Esophagus squamous epithelium (tissue), 5 donors: ENCODE measurements at regions not wholly inside any gene's neighbourhood (a gene's known extent, or its start where the extent isn't known, plus 50 kb on each side); places are given as distances from the start of the nearest gene placed in this dataset.

Experiments used
- DNase-seq: peaks from one replicate; lab custom pipeline; 2025; lab: John Stamatoyannopoulos, UW
- H3K27ac ChIP-seq, 4 donors: fragments of 200-600 bp; sonication (generic); one replicate each; pipeline ENCODE4 v1.5.1; 2016 to 2019; ENCODE audit warnings: mild to moderate bottlenecking in 1 of 4
- H3K27me3 ChIP-seq, 4 donors: fragments of 200-600 bp; sonication (generic); 1 replicate in 3 of 4; 2 replicates in 1 of 4; pipeline versions ENCODE4 v1.5.1 to v1.6.0; 2017 to 2021; ENCODE audit warnings: antibody characterized with exemption in 1 of 4
- H3K36me3 ChIP-seq, 3 donors: fragments of 200-600 bp; sonication (generic); one replicate each; pipeline ENCODE4 v1.5.1; 2016 to 2019
- H3K4me1 ChIP-seq, 3 donors: fragments of 200-600 bp; sonication (generic); one replicate each; pipeline ENCODE4 v1.5.1; 2017 to 2019
- H3K4me3 ChIP-seq, 4 donors: fragments of 200-600 bp; sonication (generic); 1 replicate in 3 of 4; 2 replicates in 1 of 4; pipeline ENCODE4 v1.5.1; 2016 to 2019; ENCODE audit warnings: mild to moderate bottlenecking in 2 of 4, moderate library complexity in 1 of 4
- H3K9me3 ChIP-seq, 3 donors: fragments of 200-600 bp; sonication (generic); one replicate each; pipeline ENCODE4 v1.5.1; 2016 to 2019
- POLR2A ChIP-seq, 4 donors: fragments of 450-650 bp; IDR thresholded peaks; one replicate each; pipeline ENCODE4 v1.6.1; 2017; ENCODE audit warnings: antibody characterized with exemption in 4 of 4, mild to moderate bottlenecking in 4 of 4, moderate library complexity in 3 of 4
- WGBS, 2 donors: methylation state at CpG; one replicate each; pipeline ENCODE4 v1.1.5; 2018; 5-methylcytosine and 5-hydroxymethylcytosine counted together
- intact Hi-C: fragments of 100-400 bp; cut with DNase I; formaldehyde crosslinking; loops from one replicate; pipeline ENCODE4 v1.15.0; 2022
- TF ChIP-seq, protein P1 (sequence below), 6 experiments: fragments of 450-650 bp in 4 of 6; fragments of 200-600 bp in 2 of 6; sonication (generic) in 2 of 6; IDR thresholded peaks; one replicate each; pipeline ENCODE4 v1.5.1; 2016 to 2019; ENCODE audit warnings: antibody characterized with exemption in 6 of 6, mild to moderate bottlenecking in 4 of 6, moderate library complexity in 4 of 6
- donor health status: DM: yes; HTN: yes; CAD: no.

DNA sequence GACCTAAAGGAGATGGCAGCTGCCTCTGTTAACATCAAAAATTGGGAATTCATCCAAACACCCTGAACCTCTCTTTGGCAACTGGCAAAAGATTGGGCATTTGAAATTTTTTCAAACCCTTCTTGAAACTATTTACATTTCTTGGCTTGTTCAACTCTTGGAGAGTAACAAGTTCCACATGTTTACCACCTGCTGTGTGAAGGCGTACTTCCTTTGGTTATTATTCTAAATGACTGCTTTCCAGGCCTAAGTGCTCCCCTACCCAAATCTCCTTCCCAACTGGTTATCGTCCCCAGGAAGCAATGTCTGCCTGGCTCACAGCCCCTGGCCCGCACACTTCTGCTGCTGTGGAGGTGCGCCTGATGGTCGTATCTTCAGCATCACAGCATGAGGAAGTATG lies 422.7 kb downstream of the DMAC1 start:
- WGBS, 2 donors = 76 to 92% methylated on average over 3 to 5 of the region's 5 CpGs
- Histone ChIP-seq H3K27ac (no peak overlapping the region), H3K4me1 (no peaks in the 10 kb centered on the region), H3K36me3 (no peaks in the 10 kb centered on the region), H3K4me3 (no peak overlapping the region), H3K27me3 (no peaks in the 10 kb centered on the region), H3K9me3 (no peaks in the 10 kb centered on the region)
- no peak for DNase-seq
- intact Hi-C loops = no loop called here
- TF ChIP-seq, protein P1, sequence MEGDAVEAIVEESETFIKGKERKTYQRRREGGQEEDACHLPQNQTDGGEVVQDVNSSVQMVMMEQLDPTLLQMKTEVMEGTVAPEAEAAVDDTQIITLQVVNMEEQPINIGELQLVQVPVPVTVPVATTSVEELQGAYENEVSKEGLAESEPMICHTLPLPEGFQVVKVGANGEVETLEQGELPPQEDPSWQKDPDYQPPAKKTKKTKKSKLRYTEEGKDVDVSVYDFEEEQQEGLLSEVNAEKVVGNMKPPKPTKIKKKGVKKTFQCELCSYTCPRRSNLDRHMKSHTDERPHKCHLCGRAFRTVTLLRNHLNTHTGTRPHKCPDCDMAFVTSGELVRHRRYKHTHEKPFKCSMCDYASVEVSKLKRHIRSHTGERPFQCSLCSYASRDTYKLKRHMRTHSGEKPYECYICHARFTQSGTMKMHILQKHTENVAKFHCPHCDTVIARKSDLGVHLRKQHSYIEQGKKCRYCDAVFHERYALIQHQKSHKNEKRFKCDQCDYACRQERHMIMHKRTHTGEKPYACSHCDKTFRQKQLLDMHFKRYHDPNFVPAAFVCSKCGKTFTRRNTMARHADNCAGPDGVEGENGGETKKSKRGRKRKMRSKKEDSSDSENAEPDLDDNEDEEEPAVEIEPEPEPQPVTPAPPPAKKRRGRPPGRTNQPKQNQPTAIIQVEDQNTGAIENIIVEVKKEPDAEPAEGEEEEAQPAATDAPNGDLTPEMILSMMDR (IDR thresholded peaks at IDR 0.05) = no peak
- no peak for TF ChIP-seq POLR2A (IDR thresholded peaks at IDR 0.05)

DNA sequence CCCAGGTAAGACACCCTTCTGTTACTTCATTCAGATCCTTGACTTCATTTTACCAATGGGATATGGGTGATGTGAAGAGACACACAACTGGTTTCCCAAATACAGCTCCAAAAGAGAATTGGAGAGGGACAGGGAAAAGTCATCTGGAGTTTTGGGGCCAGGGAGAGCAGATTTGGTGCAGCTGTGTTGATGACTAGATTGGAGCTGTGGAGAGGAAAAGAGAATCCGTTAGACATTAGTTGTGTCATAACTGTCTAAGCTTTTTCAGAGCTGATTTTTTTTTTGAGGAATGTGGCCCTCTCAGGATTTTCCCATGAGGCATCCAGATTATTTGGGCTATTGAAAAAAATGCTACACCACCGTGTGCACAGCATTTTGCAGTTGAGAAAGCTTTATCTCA lies 423.4 kb downstream of the DMAC1 start:
- no peak for TF ChIP-seq POLR2A (IDR thresholded peaks at IDR 0.05)
- TF ChIP-seq, protein P1 (IDR thresholded peaks at IDR 0.05) = no peak
- Histone ChIP-seq H3K36me3 (no peaks in the 10 kb centered on the region), H3K4me3 (no peak overlapping the region), H3K4me1 (no peaks in the 10 kb centered on the region), H3K9me3 (no peaks in the 10 kb centered on the region), H3K27me3 (no peaks in the 10 kb centered on the region), H3K27ac (no peak overlapping the region)
- WGBS, 2 donors = 62 to 63% methylated on average over 2 of the region's 2 CpGs
- intact Hi-C loops = no loop called here
- no peak for DNase-seq

DNA sequence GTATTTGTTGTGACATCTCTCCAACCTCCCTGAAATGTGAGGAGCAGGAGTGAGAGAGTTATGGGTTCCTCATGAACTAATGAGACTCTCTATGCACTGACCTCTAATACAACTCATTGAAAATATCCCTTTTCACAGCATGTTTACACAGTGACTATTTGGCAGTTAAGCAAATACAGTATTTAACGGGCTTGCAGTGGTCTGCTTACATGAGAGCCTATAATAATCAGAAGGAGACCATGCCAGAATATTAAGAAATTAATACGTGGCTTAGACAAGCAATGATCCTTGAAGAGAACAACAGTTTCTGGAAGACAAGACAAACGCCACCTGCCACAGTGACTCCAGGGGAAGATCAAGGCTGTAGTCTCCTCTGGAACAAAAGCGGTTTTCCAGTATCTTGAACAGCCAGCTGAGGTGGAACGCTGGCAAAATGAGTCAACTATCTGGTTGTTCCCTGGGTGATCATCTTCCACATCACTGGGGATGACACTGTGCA lies 424.5 kb downstream of the DMAC1 start:
- H3K27me3 ChIP-seq = no peaks in the 10 kb centered on the region
- H3K4me1 ChIP-seq = peaks cover 0 to 5% (median 0%) of the 10 kb centered on the region in 3 donors
- H3K4me3 ChIP-seq = no peak overlapping the region
- H3K9me3 ChIP-seq = no peaks in the 10 kb centered on the region
- TF ChIP-seq, protein P1 (IDR thresholded peaks at IDR 0.05) = no peak
- TF ChIP-seq POLR2A (IDR thresholded peaks at IDR 0.05) = no peak
- DNase-seq = no peak
- intact Hi-C loops = no loop called here
- WGBS, 2 donors = 45 to 52% methylated on average over 5 of the region's 5 CpGs
- H3K27ac ChIP-seq = no peak overlapping the region
- no peaks in the 10 kb centered on the region for H3K36me3 ChIP-seq

DNA sequence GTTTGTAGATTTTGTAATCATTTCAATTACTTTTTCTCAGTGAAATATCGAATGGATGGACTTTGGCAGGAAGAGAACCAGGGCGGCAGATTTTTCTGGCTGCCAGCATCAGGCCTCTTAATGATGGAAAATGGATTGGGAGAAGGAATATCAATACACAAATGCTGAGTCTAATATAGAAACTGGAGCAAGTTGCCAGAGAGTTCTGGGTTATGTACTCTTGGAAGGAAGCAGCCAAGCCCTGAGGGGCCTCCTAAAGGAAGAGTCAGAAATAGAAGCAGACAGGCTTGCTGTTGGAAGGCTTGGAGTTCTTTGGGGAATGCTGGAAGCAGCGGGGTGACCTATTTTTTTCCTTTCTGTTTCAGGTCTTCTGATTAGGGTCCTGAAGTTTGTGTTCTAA lies 428.6 kb downstream of the DMAC1 start:
- Histone ChIP-seq H3K9me3 (no peaks in the 10 kb centered on the region), H3K27ac (no peak overlapping the region), H3K36me3 (no peaks in the 10 kb centered on the region), H3K4me3 (no peak overlapping the region), H3K4me1 (peaks cover 0 to 20% (median 4%) of the 10 kb centered on the region in 3 donors), H3K27me3 (no peaks in the 10 kb centered on the region)
- DNase-seq = no peak
- intact Hi-C loops = no loop called here
- no peak for TF ChIP-seq POLR2A (IDR thresholded peaks at IDR 0.05)
- TF ChIP-seq, protein P1 (IDR thresholded peaks at IDR 0.05) = no peak
- WGBS, 2 donors = 69 to 74% methylated on average over 3 of the region's 3 CpGs

DNA sequence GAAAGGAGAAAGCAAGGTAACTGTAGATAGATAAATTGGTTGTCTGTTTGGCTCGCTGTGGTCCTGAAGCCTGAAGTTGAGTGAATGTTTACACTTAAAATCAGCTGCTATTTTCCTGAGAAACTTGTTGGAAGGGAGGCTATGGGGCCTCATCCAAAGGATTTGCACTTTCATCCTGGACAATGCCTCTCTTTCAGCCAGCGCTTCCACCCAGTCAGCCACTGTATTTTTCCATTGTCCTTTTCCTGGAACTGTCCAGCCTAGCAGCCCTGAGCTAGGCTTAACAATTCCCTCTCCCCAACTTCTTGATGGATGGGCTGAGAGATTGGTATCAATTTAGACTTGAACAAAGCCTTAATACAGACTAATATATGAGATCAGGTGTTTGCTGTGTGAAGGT lies 429.2 kb downstream of the DMAC1 start:
- intact Hi-C loops = no loop called here
- peaks cover 0 to 20% (median 4%) of the 10 kb centered on the region in 3 donors for H3K4me1 ChIP-seq
- H3K27me3 ChIP-seq = no peaks in the 10 kb centered on the region
- TF ChIP-seq POLR2A (IDR thresholded peaks at IDR 0.05) = no peak
- TF ChIP-seq, protein P1 (IDR thresholded peaks at IDR 0.05) = no peak
- WGBS, 2 donors = 52 to 74% methylated on average over 2 of the region's 2 CpGs
- H3K4me3 ChIP-seq = no peak overlapping the region
- no peaks in the 10 kb centered on the region for H3K9me3 ChIP-seq
- no peak for DNase-seq
- no peak overlapping the region for H3K27ac ChIP-seq
- no peaks in the 10 kb centered on the region for H3K36me3 ChIP-seq
